Liver (tissue), 7 donors: ENCODE measurements at regions not wholly inside any gene's neighbourhood (a gene's known extent, or its start where the extent isn't known, plus 50 kb on each side); places are given as distances from the start of the nearest gene placed in this dataset.
"Not testable (repeated sequence)": the region's sequence is repeated elsewhere in the genome, so short reads cannot be mapped to it uniquely, and the experiment has no call there.

Experiments used
- DNase-seq: peaks from one replicate; pipeline ENCODE4 v3.0.0-alpha.2; 2017; ENCODE audit warnings: low spot score
- H3K27ac ChIP-seq, 2 donors: one replicate each; pipeline ENCODE4 v1.7.0; 2013; ENCODE audit warnings: inconsistent platforms in 2 of 2, low read length in 2 of 2, control low read depth in 1 of 2, low read depth in 1 of 2, mild to moderate bottlenecking in 1 of 2
- H3K27me3 ChIP-seq, 4 donors: one replicate each; pipeline versions ENCODE4 v1.6.1 to v1.7.0; 2013; ENCODE audit warnings: low read length in 3 of 4, inconsistent platforms in 1 of 4, mild to moderate bottlenecking in 1 of 4, moderate library complexity in 1 of 4; ENCODE audit not compliant: control insufficient read depth in 4 of 4, insufficient read depth in 4 of 4
- H3K36me3 ChIP-seq, 4 donors: one replicate each; pipeline versions ENCODE4 v1.6.1 to v1.7.0; 2013; ENCODE audit warnings: low read length in 3 of 4, mild to moderate bottlenecking in 3 of 4, low read depth in 1 of 4, moderate library complexity in 1 of 4; ENCODE audit not compliant: control insufficient read depth in 4 of 4, insufficient read depth in 3 of 4
- H3K4me1 ChIP-seq, 4 donors: one replicate each; pipeline versions ENCODE4 v1.6.1 to v1.7.0; 2013; ENCODE audit warnings: low read length in 3 of 4, mild to moderate bottlenecking in 3 of 4, moderate library complexity in 1 of 4; ENCODE audit not compliant: control insufficient read depth in 4 of 4, insufficient read depth in 4 of 4
- H3K4me3 ChIP-seq, 3 donors: one replicate each; pipeline versions ENCODE4 v1.6.1 to v1.7.0; 2013; ENCODE audit warnings: low read length in 3 of 3, control low read depth in 1 of 3, low read depth in 1 of 3, mild to moderate bottlenecking in 1 of 3
- H3K9ac ChIP-seq, 2 donors: one replicate each; pipeline ENCODE4 v1.7.0; 2013; ENCODE audit warnings: low read length in 2 of 2, mild to moderate bottlenecking in 2 of 2, moderate library complexity in 2 of 2, control low read depth in 1 of 2, low read depth in 1 of 2
- H3K9me3 ChIP-seq, 4 donors: one replicate each; pipeline versions ENCODE4 v1.6.1 to v1.7.0; 2013; ENCODE audit warnings: low read length in 3 of 4; ENCODE audit not compliant: control insufficient read depth in 4 of 4
- EGR1 ChIP-seq, 2 donors: IDR thresholded peaks; 2 replicates each; pipeline ENCODE4 v1.6.1; 2016 to 2018; ENCODE audit warnings: antibody characterized with exemption in 2 of 2, low read depth in 2 of 2
- FOXA1 ChIP-seq: IDR thresholded peaks from 2 replicates; pipeline ENCODE4 v1.6.1; 2016; ENCODE audit warnings: antibody characterized with exemption
- FOXA2 ChIP-seq: IDR thresholded peaks from 2 replicates; pipeline ENCODE4 v1.6.1; 2016; ENCODE audit warnings: antibody characterized with exemption
- GABPA ChIP-seq, 2 donors: IDR thresholded peaks in 1 of 2; conservative IDR thresholded peaks in 1 of 2; 2 replicates each; pipeline ENCODE4 v1.6.1; 2016; ENCODE audit warnings: antibody characterized with exemption in 2 of 2, mild to moderate bottlenecking in 1 of 2, moderate library complexity in 1 of 2
- HNF4A ChIP-seq, 2 donors: conservative IDR thresholded peaks; 2 replicates each; pipeline ENCODE4 v1.6.1; 2016; ENCODE audit warnings: antibody characterized with exemption in 2 of 2, mild to moderate bottlenecking in 2 of 2
- HNF4G ChIP-seq: IDR thresholded peaks from 2 replicates; pipeline ENCODE4 v1.6.1; 2016; ENCODE audit warnings: antibody characterized with exemption
- JUND ChIP-seq, 2 donors: IDR thresholded peaks; 2 replicates each; pipeline ENCODE4 v1.6.1; 2016; ENCODE audit warnings: antibody characterized with exemption in 2 of 2
- NR2F2 ChIP-seq: IDR thresholded peaks from 2 replicates; pipeline ENCODE4 v1.6.1; 2016; ENCODE audit warnings: antibody characterized with exemption
- RAD21 ChIP-seq, 2 donors: IDR thresholded peaks; 2 replicates each; pipeline ENCODE4 v1.6.1; 2016; ENCODE audit warnings: antibody characterized with exemption in 2 of 2, mild to moderate bottlenecking in 2 of 2
- RXRA ChIP-seq, 2 donors: IDR thresholded peaks; 2 replicates each; pipeline ENCODE4 v1.6.1; 2017 to 2018; ENCODE audit warnings: antibody characterized with exemption in 2 of 2, mild to moderate bottlenecking in 1 of 2
- SP1 ChIP-seq: IDR thresholded peaks from 2 replicates; pipeline ENCODE4 v1.6.1; 2018; ENCODE audit warnings: antibody characterized with exemption, mild to moderate bottlenecking
- TAF1 ChIP-seq: conservative IDR thresholded peaks from 2 replicates; pipeline ENCODE4 v1.6.1; 2016; ENCODE audit warnings: antibody characterized with exemption, mild to moderate bottlenecking
- YY1 ChIP-seq: IDR thresholded peaks from 2 replicates; pipeline ENCODE4 v1.6.1; 2016; ENCODE audit warnings: antibody characterized with exemption, mild to moderate bottlenecking
- WGBS: extraction: QIAGEN DNeasy Blood & Tissue Kit; methylation state at CpG from one replicate; pipeline ENCODE4 v1.1.7; 2013; 5-methylcytosine and 5-hydroxymethylcytosine counted together
- TF ChIP-seq, protein P1 (sequence below): IDR thresholded peaks from 2 replicates; pipeline ENCODE4 v1.6.1; 2016; ENCODE audit warnings: antibody characterized with exemption
- TF ChIP-seq, protein P2 (sequence below): IDR thresholded peaks from 2 replicates; pipeline ENCODE4 v1.6.1; 2016; ENCODE audit warnings: antibody characterized with exemption, mild to moderate bottlenecking
- TF ChIP-seq, protein P3 (sequence below): IDR thresholded peaks from 2 replicates; pipeline ENCODE4 v1.6.1; 2016; ENCODE audit warnings: antibody characterized with exemption
- TF ChIP-seq, protein P4 (sequence below): IDR thresholded peaks from 2 replicates; pipeline ENCODE4 v1.6.1; 2016; ENCODE audit warnings: antibody characterized with exemption
- donor health status: healthy.
- donor health status: healthy.
- donor health status: healthy.
- donor health status: healthy.

DNA sequence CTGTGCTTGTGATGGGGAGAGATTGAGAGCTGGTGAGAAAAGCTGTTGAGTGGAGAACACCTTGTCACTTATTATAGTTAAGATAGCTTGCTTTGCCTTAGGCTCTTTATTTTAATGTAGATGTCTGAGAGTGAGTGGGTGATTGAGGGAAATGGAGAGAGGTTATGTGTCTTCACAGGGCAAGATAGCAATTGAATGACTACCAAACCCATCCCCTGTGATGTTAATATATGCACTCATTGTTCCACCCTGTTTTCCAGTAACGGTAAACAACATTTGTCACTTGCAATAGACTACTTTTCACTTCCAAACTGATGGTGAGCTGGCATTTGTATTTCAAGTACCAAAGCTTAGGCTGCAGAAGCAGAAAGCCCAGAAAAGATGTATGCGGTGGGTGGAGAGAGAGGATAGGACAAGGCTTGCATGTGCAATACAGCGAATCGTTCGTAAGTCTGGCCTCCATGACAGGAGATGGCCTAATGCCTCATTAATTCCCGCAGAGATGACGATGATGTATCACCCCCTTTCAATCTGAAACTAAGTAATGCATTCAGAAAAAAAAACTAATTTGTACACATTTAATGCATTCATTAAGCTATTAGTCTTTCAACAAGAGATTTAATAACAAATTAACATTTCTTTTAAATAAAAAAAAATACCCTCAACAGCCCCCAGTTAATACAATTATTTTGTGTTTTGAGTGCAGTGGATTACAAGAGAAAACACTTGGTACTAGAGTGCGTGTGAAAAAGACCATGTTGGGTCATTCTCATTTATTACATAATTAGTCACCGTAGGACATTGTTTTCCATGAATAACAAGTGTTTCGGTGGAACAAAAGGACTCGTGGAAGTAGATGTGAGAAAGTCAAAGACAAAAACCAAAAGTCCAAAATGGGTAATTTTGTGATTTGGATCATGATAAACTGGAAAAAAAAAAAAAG is 699.0 kb downstream of the BRINP1 start:
- TF ChIP-seq SP1, result no peak
- no peak for TF ChIP-seq FOXA2
- H3K27ac ChIP-seq, result no peak overlapping the region
- H3K4me3 ChIP-seq, result no peak overlapping the region
- no peaks in the 10 kb centered on the region for H3K4me1 ChIP-seq
- no peaks in the 10 kb centered on the region for H3K27me3 ChIP-seq
- H3K36me3 ChIP-seq, result no peaks in the 10 kb centered on the region
- no peaks in the 10 kb centered on the region for H3K9me3 ChIP-seq
- WGBS, result 83% methylated on average over 11 of the region's 11 CpGs
- DNase-seq, result no peak
- no peak overlapping the region for H3K9ac ChIP-seq

DNA sequence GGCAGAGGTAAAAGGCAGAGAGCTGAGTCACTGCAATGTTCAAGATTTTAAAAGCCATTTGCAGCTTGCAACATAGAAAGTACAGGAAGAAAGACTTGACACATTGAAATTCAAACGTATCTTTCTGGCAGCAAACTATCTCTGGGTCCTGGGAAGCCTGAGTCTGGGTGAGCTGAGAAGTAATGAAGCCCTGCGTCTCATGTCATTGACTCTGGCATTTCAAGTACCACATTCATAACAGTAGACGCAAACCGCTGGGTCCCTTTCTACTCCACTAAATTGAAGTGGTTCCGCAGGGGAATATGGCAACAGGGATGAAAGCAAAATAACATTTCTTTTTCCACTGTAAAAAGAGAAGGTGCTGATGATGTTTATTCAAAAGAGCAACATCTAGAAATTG is 694.3 kb downstream of the BRINP1 start:
- H3K36me3 ChIP-seq, result no peaks in the 10 kb centered on the region
- TF ChIP-seq JUND (IDR thresholded peaks at IDR 0.05) (no peak), YY1 (no peak), NR2F2 (no peak), FOXA2 (no peak), HNF4A (conservative IDR thresholded peaks at IDR 0.05) (no peak), RXRA (IDR thresholded peaks at IDR 0.05) (no peak)
- no peak overlapping the region for H3K9ac ChIP-seq
- 81% methylated on average over 5 of the region's 5 CpGs for WGBS
- DNase-seq, result no peak
- H3K4me3 ChIP-seq, result no peak overlapping the region
- no peak overlapping the region for H3K27ac ChIP-seq
- H3K9me3 ChIP-seq, result no peaks in the 10 kb centered on the region
- H3K27me3 ChIP-seq, result no peaks in the 10 kb centered on the region
- no peaks in the 10 kb centered on the region for H3K4me1 ChIP-seq

DNA sequence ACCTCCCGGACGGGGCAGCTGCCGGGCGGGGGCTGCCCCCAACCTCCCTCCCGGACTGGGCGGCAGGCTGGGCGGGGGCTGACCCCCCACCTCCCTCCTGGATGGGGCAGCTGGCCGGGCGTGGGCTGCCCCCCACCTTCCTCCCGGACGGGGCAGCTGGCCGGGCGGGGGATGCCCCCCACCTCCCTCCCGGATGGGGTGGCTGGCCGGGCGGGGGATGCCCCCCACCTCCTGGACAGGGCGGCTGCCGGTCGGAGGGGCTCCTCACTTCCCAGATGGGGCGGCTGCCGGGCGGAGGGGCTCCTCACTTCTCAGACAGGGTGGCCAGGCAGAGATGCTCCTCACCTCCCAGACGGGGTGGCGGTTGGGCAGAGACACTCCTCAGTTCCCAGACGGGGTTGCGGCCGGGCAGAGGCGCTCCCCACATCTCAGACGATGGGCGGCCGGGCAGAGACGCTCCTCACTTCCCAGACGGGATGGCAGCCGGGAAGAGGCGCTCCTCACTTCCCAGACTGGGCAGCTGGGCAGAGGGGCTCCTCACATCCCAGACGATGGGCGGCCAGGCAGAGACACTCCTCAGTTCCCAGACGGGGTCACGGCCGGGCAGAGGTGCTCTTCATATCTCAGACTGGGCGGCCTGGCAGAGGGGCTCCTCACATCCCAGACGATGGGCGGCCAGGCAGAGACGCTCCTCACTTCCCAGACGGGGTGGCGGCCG is 691.1 kb downstream of the BRINP1 start:
- DNase-seq, H3K9ac ChIP-seq, H3K36me3 ChIP-seq, H3K27ac ChIP-seq, H3K4me3 ChIP-seq, H3K4me1 ChIP-seq, H3K9me3 ChIP-seq, H3K27me3 ChIP-seq: not testable (repeated sequence)
- 93% methylated on average over 46 of the region's 47 CpGs for WGBS

DNA sequence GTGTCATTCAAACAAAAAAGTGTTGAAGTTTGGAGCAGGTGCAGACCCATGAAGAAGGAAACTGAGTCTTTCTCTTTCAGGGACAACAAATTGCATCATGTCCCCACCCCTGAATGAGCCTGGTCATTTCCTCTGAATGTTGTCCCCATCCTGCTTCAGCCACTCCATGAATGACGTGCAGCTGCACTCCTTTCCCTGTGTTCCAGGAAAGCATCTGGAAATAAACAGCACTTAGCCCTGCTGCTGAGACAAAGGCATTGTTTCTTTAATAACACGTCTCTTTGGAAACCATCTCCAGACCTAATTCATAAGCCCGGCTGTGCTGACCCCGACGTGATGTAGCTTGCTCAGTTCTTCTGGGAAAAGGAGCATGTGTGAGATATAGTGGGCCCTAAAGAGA is 682.3 kb downstream of the BRINP1 start:
- H3K4me1 ChIP-seq, result no peaks in the 10 kb centered on the region
- H3K27me3 ChIP-seq, result no peaks in the 10 kb centered on the region
- H3K36me3 ChIP-seq, result no peaks in the 10 kb centered on the region
- no peak overlapping the region for H3K9ac ChIP-seq
- DNase-seq, result no peak
- no peak overlapping the region for H3K4me3 ChIP-seq
- H3K9me3 ChIP-seq, result no peaks in the 10 kb centered on the region
- no peak overlapping the region for H3K27ac ChIP-seq
- WGBS, result 60% methylated on average over 5 of the region's 5 CpGs
- TF ChIP-seq, protein P1, sequence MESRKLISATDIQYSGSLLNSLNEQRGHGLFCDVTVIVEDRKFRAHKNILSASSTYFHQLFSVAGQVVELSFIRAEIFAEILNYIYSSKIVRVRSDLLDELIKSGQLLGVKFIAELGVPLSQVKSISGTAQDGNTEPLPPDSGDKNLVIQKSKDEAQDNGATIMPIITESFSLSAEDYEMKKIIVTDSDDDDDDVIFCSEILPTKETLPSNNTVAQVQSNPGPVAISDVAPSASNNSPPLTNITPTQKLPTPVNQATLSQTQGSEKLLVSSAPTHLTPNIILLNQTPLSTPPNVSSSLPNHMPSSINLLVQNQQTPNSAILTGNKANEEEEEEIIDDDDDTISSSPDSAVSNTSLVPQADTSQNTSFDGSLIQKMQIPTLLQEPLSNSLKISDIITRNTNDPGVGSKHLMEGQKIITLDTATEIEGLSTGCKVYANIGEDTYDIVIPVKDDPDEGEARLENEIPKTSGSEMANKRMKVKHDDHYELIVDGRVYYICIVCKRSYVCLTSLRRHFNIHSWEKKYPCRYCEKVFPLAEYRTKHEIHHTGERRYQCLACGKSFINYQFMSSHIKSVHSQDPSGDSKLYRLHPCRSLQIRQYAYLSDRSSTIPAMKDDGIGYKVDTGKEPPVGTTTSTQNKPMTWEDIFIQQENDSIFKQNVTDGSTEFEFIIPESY, result no peak
- TF ChIP-seq NR2F2, result no peak
- TF ChIP-seq, protein P2, sequence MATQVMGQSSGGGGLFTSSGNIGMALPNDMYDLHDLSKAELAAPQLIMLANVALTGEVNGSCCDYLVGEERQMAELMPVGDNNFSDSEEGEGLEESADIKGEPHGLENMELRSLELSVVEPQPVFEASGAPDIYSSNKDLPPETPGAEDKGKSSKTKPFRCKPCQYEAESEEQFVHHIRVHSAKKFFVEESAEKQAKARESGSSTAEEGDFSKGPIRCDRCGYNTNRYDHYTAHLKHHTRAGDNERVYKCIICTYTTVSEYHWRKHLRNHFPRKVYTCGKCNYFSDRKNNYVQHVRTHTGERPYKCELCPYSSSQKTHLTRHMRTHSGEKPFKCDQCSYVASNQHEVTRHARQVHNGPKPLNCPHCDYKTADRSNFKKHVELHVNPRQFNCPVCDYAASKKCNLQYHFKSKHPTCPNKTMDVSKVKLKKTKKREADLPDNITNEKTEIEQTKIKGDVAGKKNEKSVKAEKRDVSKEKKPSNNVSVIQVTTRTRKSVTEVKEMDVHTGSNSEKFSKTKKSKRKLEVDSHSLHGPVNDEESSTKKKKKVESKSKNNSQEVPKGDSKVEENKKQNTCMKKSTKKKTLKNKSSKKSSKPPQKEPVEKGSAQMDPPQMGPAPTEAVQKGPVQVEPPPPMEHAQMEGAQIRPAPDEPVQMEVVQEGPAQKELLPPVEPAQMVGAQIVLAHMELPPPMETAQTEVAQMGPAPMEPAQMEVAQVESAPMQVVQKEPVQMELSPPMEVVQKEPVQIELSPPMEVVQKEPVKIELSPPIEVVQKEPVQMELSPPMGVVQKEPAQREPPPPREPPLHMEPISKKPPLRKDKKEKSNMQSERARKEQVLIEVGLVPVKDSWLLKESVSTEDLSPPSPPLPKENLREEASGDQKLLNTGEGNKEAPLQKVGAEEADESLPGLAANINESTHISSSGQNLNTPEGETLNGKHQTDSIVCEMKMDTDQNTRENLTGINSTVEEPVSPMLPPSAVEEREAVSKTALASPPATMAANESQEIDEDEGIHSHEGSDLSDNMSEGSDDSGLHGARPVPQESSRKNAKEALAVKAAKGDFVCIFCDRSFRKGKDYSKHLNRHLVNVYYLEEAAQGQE, result no peak
- TF ChIP-seq FOXA1, result no peak
- TF ChIP-seq, protein P3, sequence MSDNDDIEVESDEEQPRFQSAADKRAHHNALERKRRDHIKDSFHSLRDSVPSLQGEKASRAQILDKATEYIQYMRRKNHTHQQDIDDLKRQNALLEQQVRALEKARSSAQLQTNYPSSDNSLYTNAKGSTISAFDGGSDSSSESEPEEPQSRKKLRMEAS, result no peak
- TF ChIP-seq YY1, result no peak
- no peak for TF ChIP-seq HNF4G
- TF ChIP-seq EGR1 (IDR thresholded peaks at IDR 0.05; ENCODE audit: low read depth in 2 of 2), result no peak
- TF ChIP-seq FOXA2, result no peak
- TF ChIP-seq, protein P4, sequence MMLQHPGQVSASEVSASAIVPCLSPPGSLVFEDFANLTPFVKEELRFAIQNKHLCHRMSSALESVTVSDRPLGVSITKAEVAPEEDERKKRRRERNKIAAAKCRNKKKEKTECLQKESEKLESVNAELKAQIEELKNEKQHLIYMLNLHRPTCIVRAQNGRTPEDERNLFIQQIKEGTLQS, result no peak
- TF ChIP-seq RAD21 (IDR thresholded peaks at IDR 0.05), result no peak
- TF ChIP-seq SP1, result no peak
- no peak for TF ChIP-seq JUND (IDR thresholded peaks at IDR 0.05)
- TF ChIP-seq TAF1, result no peak
- no peak for TF ChIP-seq GABPA (IDR thresholded peaks at IDR 0.05 in 1 of 2, conservative IDR thresholded peaks at IDR 0.05 in 1 of 2)
